Subcutaneous abdominal adipose tissue (tissue), 5 donors: ENCODE measurements at regions not wholly inside any gene's neighbourhood (a gene's known extent, or its start where the extent isn't known, plus 50 kb on each side); places are given as distances from the start of the nearest gene placed in this dataset.
"Not testable (repeated sequence)": the region's sequence is repeated elsewhere in the genome, so short reads cannot be mapped to it uniquely, and the experiment has no call there.

ENCODE experiments used
- H3K27ac ChIP-seq: one replicate; pipeline ENCODE4 v1.7.0; 2013; ENCODE audit warnings: low read depth, mild to moderate bottlenecking, inconsistent platforms, low read length, moderate library complexity
- H3K27me3 ChIP-seq, 5 donors: one replicate each; pipeline ENCODE4 v1.7.0; 2013; ENCODE audit warnings: low read length in 5 of 5, inconsistent platforms in 1 of 5; ENCODE audit not compliant: control insufficient read depth in 5 of 5, insufficient read depth in 4 of 5
- H3K36me3 ChIP-seq, 5 donors: one replicate each; pipeline ENCODE4 v1.7.0; 2013; ENCODE audit warnings: low read length in 5 of 5; ENCODE audit not compliant: control insufficient read depth in 5 of 5, insufficient read depth in 5 of 5
- H3K4me1 ChIP-seq, 5 donors: one replicate each; pipeline ENCODE4 v1.7.0; 2013; ENCODE audit warnings: low read length in 5 of 5, mild to moderate bottlenecking in 3 of 5, moderate library complexity in 1 of 5; ENCODE audit not compliant: control insufficient read depth in 5 of 5, insufficient read depth in 5 of 5
- H3K4me3 ChIP-seq, 5 donors: one replicate each; pipeline ENCODE4 v1.7.0; 2013; ENCODE audit warnings: low read length in 5 of 5, low read depth in 1 of 5
- H3K9ac ChIP-seq, 5 donors: one replicate each; pipeline ENCODE4 v1.7.0; 2013; ENCODE audit warnings: low read length in 5 of 5, mild to moderate bottlenecking in 4 of 5, moderate library complexity in 3 of 5
- H3K9me3 ChIP-seq, 5 donors: one replicate each; pipeline ENCODE4 v1.7.0; 2013; ENCODE audit warnings: low read length in 5 of 5; ENCODE audit not compliant: control insufficient read depth in 5 of 5
- donor health status: healthy.
- donor health status: healthy.
- donor health status: healthy.
- donor health status: healthy.
- donor health status: healthy.

GRCh38 chr14:44453433-44454171, 53.5 kb downstream of the FSCB start:
- Histone ChIP-seq H3K27ac (no peak overlapping the region), H3K9ac (no peak overlapping the region), H3K27me3 (no peaks in the 10 kb centered on the region), H3K36me3 (no peaks in the 10 kb centered on the region), H3K4me1 (no peaks in the 10 kb centered on the region), H3K4me3 (no peak overlapping the region), H3K9me3 (peaks cover 0 to 14% (median 12%) of the 10 kb centered on the region in 5 donors)

DNA sequence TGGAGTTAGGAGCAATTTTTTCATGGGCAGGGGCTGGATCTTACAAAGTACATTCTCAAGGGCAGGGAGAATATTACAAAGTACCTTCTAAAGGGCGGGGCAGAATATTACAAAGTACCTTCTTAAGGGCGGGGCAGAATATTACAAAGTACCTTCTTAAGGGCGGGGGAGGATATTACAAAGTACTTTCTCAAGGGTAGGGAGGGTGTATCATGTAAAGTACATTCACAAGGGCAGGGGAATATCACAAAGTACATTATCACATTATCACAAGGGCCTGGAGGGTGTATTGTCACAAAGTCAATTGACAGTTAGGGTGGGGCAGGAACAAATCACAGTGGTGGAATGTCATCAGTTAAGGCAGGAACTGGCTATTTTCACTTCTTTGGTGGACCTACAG, 56.9 kb downstream of the FSCB start:
- H3K27me3 ChIP-seq, H3K4me1 ChIP-seq, H3K27ac ChIP-seq, H3K9ac ChIP-seq, H3K36me3 ChIP-seq, H3K9me3 ChIP-seq, H3K4me3 ChIP-seq: not testable (repeated sequence)

DNA sequence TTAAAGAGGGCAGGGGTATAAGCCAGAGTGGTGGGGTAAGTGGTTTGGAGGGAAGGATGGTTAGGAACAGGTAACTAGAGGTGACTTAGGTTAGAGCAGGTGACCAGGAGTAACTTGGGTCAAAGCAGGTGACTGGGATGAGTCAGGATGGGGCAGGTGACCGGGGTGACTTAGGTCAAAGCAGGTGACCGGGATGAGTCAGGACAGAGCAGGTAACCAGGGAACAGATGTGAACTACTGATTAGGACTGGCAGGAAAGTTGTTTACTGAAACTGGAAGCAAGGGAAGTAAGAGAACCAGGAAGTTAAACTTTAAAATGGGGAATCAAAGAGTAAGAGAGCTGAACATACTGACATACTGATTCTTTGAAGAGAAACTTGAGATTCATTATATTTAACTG, 57.4 kb downstream of the FSCB start:
- Histone ChIP-seq H3K9ac (no peak overlapping the region), H3K4me1 (no peaks in the 10 kb centered on the region)

DNA sequence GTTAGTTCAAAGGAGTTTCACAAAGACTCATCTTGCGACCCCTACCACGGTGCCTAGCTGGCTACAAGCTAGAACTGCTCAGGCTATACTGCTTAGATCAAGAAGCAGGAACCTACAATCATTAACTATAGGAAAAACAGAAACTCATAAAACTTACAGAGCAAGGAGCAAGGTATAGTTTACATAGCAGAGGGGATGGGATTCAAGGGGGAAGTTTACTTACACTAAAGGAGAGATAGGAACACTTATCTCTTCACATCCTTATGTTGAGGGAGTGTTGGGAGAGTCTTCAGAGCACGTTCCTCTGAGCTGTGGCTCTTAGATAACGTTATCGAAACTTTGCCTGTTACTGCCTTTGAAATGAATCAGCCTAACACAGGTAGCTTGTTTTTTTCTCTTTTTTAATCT, 58.1 kb downstream of the FSCB start:
- Histone ChIP-seq H3K36me3 (no peaks in the 10 kb centered on the region), H3K27me3 (no peaks in the 10 kb centered on the region), H3K27ac (no peak overlapping the region), H3K4me1 (no peaks in the 10 kb centered on the region), H3K9ac (no peak overlapping the region), H3K4me3 (no peak overlapping the region), H3K9me3 (no peaks in the 10 kb centered on the region)

More for the DNA sequence above, 57.4 kb downstream of the FSCB start:
- H3K27ac ChIP-seq: no peak overlapping the region
- H3K36me3 ChIP-seq: no peaks in the 10 kb centered on the region
- H3K9me3 ChIP-seq: no peaks in the 10 kb centered on the region
- H3K4me3 ChIP-seq: no peak overlapping the region
- no peaks in the 10 kb centered on the region for H3K27me3 ChIP-seq

- H3K27me3 ChIP-seq: no peaks in the 10 kb centered on the region
- H3K9ac ChIP-seq: no peak overlapping the region
- H3K4me1 ChIP-seq: no peaks in the 10 kb centered on the region
- H3K9me3 ChIP-seq: no peaks in the 10 kb centered on the region
- H3K27ac ChIP-seq: no peak overlapping the region
- no peaks in the 10 kb centered on the region for H3K36me3 ChIP-seq
- H3K4me3 ChIP-seq: no peak overlapping the region
Measured at GRCh38 chr14:44446965-44447364, 60.1 kb downstream of the FSCB start.

DNA sequence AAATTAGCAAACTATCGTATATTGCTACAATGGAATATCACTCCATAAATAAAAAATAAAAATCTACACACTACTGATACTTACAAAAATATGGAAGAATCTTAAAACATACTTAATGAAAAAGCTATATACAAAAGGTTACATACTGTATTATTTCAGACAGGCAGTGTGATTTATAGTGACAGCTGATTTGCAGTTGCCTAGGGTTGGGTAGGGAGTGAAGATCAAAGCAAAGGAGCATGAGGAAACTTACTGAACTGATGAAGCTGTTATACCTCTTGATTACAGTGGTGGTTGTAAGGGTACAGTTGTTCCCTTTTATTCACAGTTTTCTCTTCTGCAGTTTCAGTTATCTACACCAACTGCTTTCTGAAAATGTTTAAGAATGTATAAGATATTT, 62.6 kb downstream of the FSCB start:
- H3K27me3 ChIP-seq: no peaks in the 10 kb centered on the region
- peaks cover 0 to 4% (median 2%) of the 10 kb centered on the region in 5 donors for H3K9me3 ChIP-seq
- no peak overlapping the region for H3K4me3 ChIP-seq
- H3K4me1 ChIP-seq: no peaks in the 10 kb centered on the region
- H3K27ac ChIP-seq: no peak overlapping the region
- no peaks in the 10 kb centered on the region for H3K36me3 ChIP-seq
- H3K9ac ChIP-seq: no peak overlapping the region

- H3K27ac ChIP-seq: no peak overlapping the region
Measured at GRCh38 chr14:44438936-44439335, 68.1 kb downstream of the FSCB start.

GRCh38 chr14:44438221-44438620, 68.9 kb downstream of the FSCB start:
- H3K4me1 ChIP-seq: no peaks in the 10 kb centered on the region
- H3K27ac ChIP-seq: no peak overlapping the region
- no peaks in the 10 kb centered on the region for H3K27me3 ChIP-seq
- H3K9ac ChIP-seq: no peak overlapping the region
- peaks cover 0 to 4% (median 2%) of the 10 kb centered on the region in 5 donors for H3K9me3 ChIP-seq
- H3K4me3 ChIP-seq: no peak overlapping the region
- no peaks in the 10 kb centered on the region for H3K36me3 ChIP-seq

More at GRCh38 chr14:44438936-44439335, 68.1 kb downstream of the FSCB start:
- Histone ChIP-seq H3K9ac (no peak overlapping the region), H3K36me3 (no peaks in the 10 kb centered on the region), H3K9me3 (peaks cover 0 to 4% (median 2%) of the 10 kb centered on the region in 5 donors), H3K4me3 (no peak overlapping the region), H3K4me1 (no peaks in the 10 kb centered on the region), H3K27me3 (no peaks in the 10 kb centered on the region)

GRCh38 chr14:44436458-44436857, 70.6 kb downstream of the FSCB start:
- Histone ChIP-seq H3K9ac (no peak overlapping the region), H3K27ac (no peak overlapping the region), H3K4me1 (no peaks in the 10 kb centered on the region), H3K4me3 (no peak overlapping the region), H3K9me3 (peaks cover 0 to 4% (median 2%) of the 10 kb centered on the region in 5 donors), H3K27me3 (no peaks in the 10 kb centered on the region), H3K36me3 (no peaks in the 10 kb centered on the region)

GRCh38 chr14:44428231-44428945, 78.7 kb downstream of the FSCB start:
- Histone ChIP-seq H3K27me3 (no peaks in the 10 kb centered on the region), H3K9ac (no peak overlapping the region), H3K4me1 (no peaks in the 10 kb centered on the region), H3K36me3 (no peaks in the 10 kb centered on the region), H3K4me3 (no peak overlapping the region), H3K27ac (no peak overlapping the region), H3K9me3 (no peaks in the 10 kb centered on the region)
